IMR-90 (cell line): ENCODE measurements at regions not wholly inside any gene's neighbourhood (a gene's known extent, or its start where the extent isn't known, plus 50 kb on each side); places are given as distances from the start of the nearest gene placed in this dataset.

Source experiments
- ATAC-seq: fragments of 200-7000 bp; cut with Tn5 transposase; 2 replicates; pipeline ENCODE4 v1.9.1; 2020; ENCODE audit warnings: low read depth, mild to moderate bottlenecking, moderate library complexity
- BruUV-seq: library from RNA; stranded (reverse); fragments of 400-500 nt; replicated peaks from 2 replicates; lab custom pipeline; 2021; lab: Mats Ljungman, UMichigan
- CTCF ChIA-PET: fragments of 300-600 bp; formaldehyde crosslinking; extraction: SDS; loops from one replicate; lab custom pipeline; 2021; ENCODE audit warnings: antibody characterized with exemption; lab: Yijun Ruan, JAX
- POLR2A ChIA-PET: fragments of 300-600 bp; sonication (Branson Sonifier 250); formaldehyde crosslinking; loops from one replicate; lab custom pipeline; 2022; ENCODE audit warnings: antibody characterized with exemption; ENCODE audit not compliant: unreplicated experiment; lab: Charles Lee
- DNase-seq: peaks from one replicate; pipeline ENCODE4 v3.0.0; 2013
- H2AFZ ChIP-seq: replicated peaks from 2 replicates; pipeline ENCODE3; 2013; ENCODE audit warnings: low read length, mild to moderate bottlenecking; ENCODE audit not compliant: poor library complexity
- H2AK5ac ChIP-seq: 2 replicates; pipeline ENCODE4 v1.6.1; 2013; ENCODE audit warnings: low read depth, low read length, inconsistent platforms
- H2AK9ac ChIP-seq: replicated peaks from 2 replicates; pipeline ENCODE3; 2013; ENCODE audit warnings: mild to moderate bottlenecking, low read depth, low read length, moderate library complexity; ENCODE audit not compliant: poor library complexity
- H2BK120ac ChIP-seq: 2 replicates; pipeline ENCODE4 v1.6.1; 2013; ENCODE audit warnings: low read depth, low read length, inconsistent platforms
- H2BK15ac ChIP-seq: 3 replicates; pipeline ENCODE4 v1.6.1; 2013; ENCODE audit warnings: low read depth, low read length, inconsistent platforms
- H2BK20ac ChIP-seq: 2 replicates; pipeline ENCODE4 v1.6.1; 2013; ENCODE audit warnings: low read depth, mild to moderate bottlenecking, inconsistent platforms, low read length, moderate library complexity
- H2BK5ac ChIP-seq: 2 replicates; pipeline ENCODE4 v1.6.1; 2013; ENCODE audit warnings: mild to moderate bottlenecking, low read depth, low read length, inconsistent platforms; ENCODE audit not compliant: poor library complexity, severe bottlenecking
- H3K14ac ChIP-seq: replicated peaks from 2 replicates; pipeline ENCODE4 v1.6.1; 2013; ENCODE audit warnings: low read depth, low read length, inconsistent platforms
- H3K18ac ChIP-seq: 2 replicates; pipeline ENCODE4 v1.6.1; 2013; ENCODE audit warnings: low read depth, low read length, control low read depth
- H3K23ac ChIP-seq: 2 replicates; pipeline ENCODE4 v1.6.1; 2013; ENCODE audit warnings: low read depth, low read length, inconsistent platforms
- H3K27ac ChIP-seq: 2 replicates; pipeline ENCODE4 v1.5.1; 2013; ENCODE audit warnings: mild to moderate bottlenecking, control low read depth, low read length; ENCODE audit not compliant: insufficient read depth
- H3K27me3 ChIP-seq: 2 replicates; pipeline ENCODE4 v1.6.1; 2013; ENCODE audit warnings: low read length; ENCODE audit not compliant: control insufficient read depth, insufficient read depth
- H3K36me3 ChIP-seq: 2 replicates; pipeline ENCODE4 v1.6.1; 2013; ENCODE audit warnings: low read length, mixed read lengths; ENCODE audit not compliant: control insufficient read depth, insufficient read depth
- H3K4ac ChIP-seq: 2 replicates; pipeline ENCODE4 v1.6.1; 2013; ENCODE audit warnings: low read depth, low read length, inconsistent platforms
- H3K4me1 ChIP-seq: 2 replicates; pipeline ENCODE4 v1.6.1; 2013; ENCODE audit warnings: low read length, mixed read lengths; ENCODE audit not compliant: control insufficient read depth, insufficient read depth
- H3K4me2 ChIP-seq: 2 replicates; pipeline ENCODE4 v1.6.1; 2013; ENCODE audit warnings: low read depth, mild to moderate bottlenecking, control low read depth, low read length, moderate library complexity
- H3K4me3 ChIP-seq: 2 replicates; pipeline ENCODE4 v1.5.1; 2013; ENCODE audit warnings: low read depth, mild to moderate bottlenecking, control low read depth, low read length, moderate library complexity; ENCODE audit not compliant: insufficient read depth
- H3K56ac ChIP-seq: 2 replicates; pipeline ENCODE4 v1.6.1; 2013; ENCODE audit warnings: low read length, inconsistent platforms; ENCODE audit not compliant: insufficient read depth; ENCODE audit errors: extremely low read depth
- H3K79me1 ChIP-seq, 2 experiments: 2 replicates each; pipeline ENCODE4 v1.6.1; 2013; ENCODE audit warnings: low read length in 2 of 2, inconsistent platforms in 1 of 2, low read depth in 1 of 2
- H3K9ac ChIP-seq: 2 replicates; pipeline ENCODE4 v1.6.1; 2013; ENCODE audit warnings: low read depth, low read length, control low read depth
- H3K9me1 ChIP-seq: 2 replicates; pipeline ENCODE4 v1.6.1; 2013; ENCODE audit warnings: low read length, inconsistent platforms; ENCODE audit not compliant: insufficient read depth
- H3K9me3 ChIP-seq: 2 replicates; pipeline ENCODE4 v1.6.1; 2013; ENCODE audit warnings: low read length; ENCODE audit not compliant: control insufficient read depth, insufficient read depth
- H4K20me1 ChIP-seq: 2 replicates; pipeline ENCODE4 v1.6.1; 2013; ENCODE audit warnings: low read length, inconsistent platforms; ENCODE audit not compliant: insufficient read depth
- H4K5ac ChIP-seq: 2 replicates; pipeline ENCODE4 v1.6.1; 2013; ENCODE audit warnings: mild to moderate bottlenecking, low read depth, low read length, control low read depth
- H4K8ac ChIP-seq, 2 experiments: 2 replicates each; pipeline ENCODE4 v1.6.1; 2013; ENCODE audit warnings: low read depth in 2 of 2, low read length in 2 of 2, control low read depth in 1 of 2, inconsistent platforms in 1 of 2
- H4K91ac ChIP-seq: 2 replicates; pipeline ENCODE4 v1.6.1; 2013; ENCODE audit warnings: low read depth, low read length, inconsistent platforms; ENCODE audit not compliant: insufficient read depth
- SMC3 ChIP-seq: fragments of 150-350 bp; IDR thresholded peaks from 2 replicates; pipeline ENCODE4 v1.6.1; 2016; ENCODE audit warnings: low read depth, mild to moderate bottlenecking, antibody characterized with exemption, low read length, moderate library complexity
- WGBS, 2 experiments: methylation state at CpG; one replicate each; pipeline versions ENCODE4 v1.1.5 to v1.1.7; 2013; ENCODE audit warnings: missing lambda C conversion rate in 2 of 2; ENCODE audit not compliant: insufficient read length in 1 of 2; ENCODE audit errors: extremely low coverage in 2 of 2; 5-methylcytosine and 5-hydroxymethylcytosine counted together
- dilution Hi-C: fragments of 300-500 bp; cut with HindIII; formaldehyde crosslinking; loops from one replicate; pipeline ENCODE4 v1.14.3; 2018; ENCODE audit warnings: low sequenced_read_pairs; ENCODE audit not compliant: unreplicated experiment
- in situ Hi-C: fragments of 300-500 bp; cut with MboI; formaldehyde crosslinking; loops from 3 replicates; pipeline ENCODE4 v1.14.3; 2019; ENCODE audit warnings: low sequenced_read_pairs, inconsistent platforms, mixed read lengths
- intact Hi-C: fragments of 100-400 bp; cut with micrococcal nuclease; formaldehyde crosslinking; loops from 2 replicates; pipeline ENCODE4 v1.10.0; 2022

DNA sequence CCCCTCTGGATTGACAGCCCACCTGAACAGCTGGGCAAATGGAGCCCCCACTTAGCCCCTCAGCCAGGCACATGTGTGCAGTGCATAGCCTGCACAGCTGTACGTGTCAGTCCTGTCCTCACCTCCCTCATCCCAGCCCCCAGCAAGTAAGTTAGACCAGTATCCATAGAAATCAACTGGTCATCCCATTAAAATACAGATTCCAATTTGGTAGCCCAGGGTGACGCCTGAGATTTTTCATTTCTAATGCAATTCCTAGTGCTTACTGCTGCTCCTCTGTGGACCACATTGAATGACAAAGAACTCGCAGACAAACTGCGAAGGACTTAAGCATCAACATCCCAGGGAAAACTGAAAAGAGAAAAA lies 99.0 kb upstream of the GJB5 start:
- no peak overlapping the region for H2AK5ac ChIP-seq
- ChIA-PET POLR2A (no interaction called here), CTCF (interaction anchor here (0.7 kb wide), 1 partner anchor 135 kb away, joined by 3 read pairs; no protein-coding TSS in a partner anchor)
- H3K9ac ChIP-seq = no peak overlapping the region
- H3K4me1 ChIP-seq = no peaks in the 10 kb centered on the region
- no peaks in the 10 kb centered on the region for H3K9me1 ChIP-seq
- no peak overlapping the region for H2BK5ac ChIP-seq
- no peak overlapping the region for H3K4ac ChIP-seq
- no peak overlapping the region for H2AFZ ChIP-seq
- WGBS, 2 experiments = 28% methylated on average over 3 of the region's 4 CpGs; no CpG with 5 or more reads in 1 of the 2 experiments
- H3K9me3 ChIP-seq = peaks cover 7% of the 10 kb centered on the region; the same call in 1 of the 2 replicates
- ATAC-seq (no peak), DNase-seq (no peak)
- no peaks in the 10 kb centered on the region for H3K79me1 ChIP-seq
- in situ Hi-C loops = no loop called here
- H3K27me3 ChIP-seq = no peaks in the 10 kb centered on the region
- H4K8ac ChIP-seq = no peak overlapping the region
- H3K4me3 ChIP-seq = no peak overlapping the region
- no peak overlapping the region for H3K4me2 ChIP-seq
- H4K91ac ChIP-seq = no peak overlapping the region
- H2AK9ac ChIP-seq = no peak overlapping the region
- H3K14ac ChIP-seq = no peak overlapping the region
- H4K20me1 ChIP-seq = no peaks in the 10 kb centered on the region
- no peak overlapping the region for H3K23ac ChIP-seq
- no peak overlapping the region for H4K5ac ChIP-seq
- no peak overlapping the region for H2BK120ac ChIP-seq
- H3K27ac ChIP-seq = no peak overlapping the region
- no peak overlapping the region for H3K18ac ChIP-seq
- no peak overlapping the region for H2BK20ac ChIP-seq
- TF ChIP-seq SMC3 = no peak
- H3K56ac ChIP-seq = no peak overlapping the region
- intact Hi-C loops = no loop called here
- H2BK15ac ChIP-seq = no peak overlapping the region
- dilution Hi-C loops = no loop called here
- BruUV-seq = no TSS peak
- H3K36me3 ChIP-seq = no peaks in the 10 kb centered on the region
